ENCODE measurements at regions not wholly inside any gene's neighbourhood (a gene's known extent, or its start where the extent isn't known, plus 50 kb on each side); places are given as distances from the start of the nearest gene placed in this dataset.

- ATAC-seq (replicated peaks) (no peak), DNase-seq (no peak)
- Mint-ChIP-seq H3K9me3 (no peaks in the 10 kb centered on the region), H3K27me3 (peaks cover 11 to 12% of the 10 kb centered on the region in 2 donors), H3K27ac (no peak overlapping the region), H3K36me3 (no peaks in the 10 kb centered on the region), H3K4me3 (no peak overlapping the region), H3K4me1 (no peaks in the 10 kb centered on the region)
Measured at GRCh38 chr11:112477152-112477551, 216.5 kb upstream of the PLET1 start.

- ATAC-seq (replicated peaks) (no peak), DNase-seq (no peak)
- no peak overlapping the region for H3K4me3 Mint-ChIP-seq
- no peaks in the 10 kb centered on the region for H3K4me1 Mint-ChIP-seq
- peaks cover 12 to 16% of the 10 kb centered on the region in 2 donors for H3K27me3 Mint-ChIP-seq
- no peaks in the 10 kb centered on the region for H3K36me3 Mint-ChIP-seq
- no peak overlapping the region for H3K27ac Mint-ChIP-seq
- H3K9me3 Mint-ChIP-seq = no peaks in the 10 kb centered on the region
Measured at GRCh38 chr11:112477581-112478317, 217.1 kb upstream of the PLET1 start.

- ATAC-seq (replicated peaks) = no peak
- Mint-ChIP-seq H3K27me3 (peaks cover 12 to 16% of the 10 kb centered on the region in 2 donors), H3K27ac (no peak overlapping the region), H3K4me1 (no peaks in the 10 kb centered on the region), H3K36me3 (no peaks in the 10 kb centered on the region), H3K4me3 (no peak overlapping the region), H3K9me3 (no peaks in the 10 kb centered on the region)
- DNase-seq = no peak
Measured at GRCh38 chr11:112478806-112479205, 218.1 kb upstream of the PLET1 start.

- H3K9me3 Mint-ChIP-seq = no peaks in the 10 kb centered on the region
- no peak for ATAC-seq (replicated peaks)
- DNase-seq = no peak
- no peaks in the 10 kb centered on the region for H3K36me3 Mint-ChIP-seq
- no peaks in the 10 kb centered on the region for H3K4me1 Mint-ChIP-seq
- H3K4me3 Mint-ChIP-seq = no peak overlapping the region
- peaks cover 9 to 10% of the 10 kb centered on the region in 2 donors for H3K27me3 Mint-ChIP-seq
- H3K27ac Mint-ChIP-seq = no peak overlapping the region
Measured at GRCh38 chr11:112481431-112481830, 220.8 kb upstream of the PLET1 start.

GRCh38 chr11:112481893-112482292 lies 221.2 kb upstream of the PLET1 start:
- ATAC-seq (replicated peaks) = no peak
- Mint-ChIP-seq H3K9me3 (no peaks in the 10 kb centered on the region), H3K4me3 (no peak overlapping the region), H3K36me3 (no peaks in the 10 kb centered on the region), H3K27ac (no peak overlapping the region), H3K4me1 (no peaks in the 10 kb centered on the region), H3K27me3 (peaks cover 5 to 14% of the 10 kb centered on the region in 2 donors)
- DNase-seq = no peak

- DNase-seq (no peak), ATAC-seq (replicated peaks) (no peak)
- no peak overlapping the region for H3K4me3 Mint-ChIP-seq
- no peaks in the 10 kb centered on the region for H3K4me1 Mint-ChIP-seq
- H3K27ac Mint-ChIP-seq = no peak overlapping the region
- no peaks in the 10 kb centered on the region for H3K9me3 Mint-ChIP-seq
- H3K36me3 Mint-ChIP-seq = no peaks in the 10 kb centered on the region
- H3K27me3 Mint-ChIP-seq = peaks cover 11 to 23% of the 10 kb centered on the region in 2 donors
Measured at GRCh38 chr11:112485280-112485679, 224.6 kb upstream of the PLET1 start.

GRCh38 chr11:112497826-112498225 lies 237.2 kb upstream of the PLET1 start:
- H3K36me3 Mint-ChIP-seq = no peaks in the 10 kb centered on the region
- no peak overlapping the region for H3K27ac Mint-ChIP-seq
- H3K4me1 Mint-ChIP-seq = no peaks in the 10 kb centered on the region
- no peak overlapping the region for H3K4me3 Mint-ChIP-seq
- DNase-seq (no peak), ATAC-seq (replicated peaks) (no peak)
- no peaks in the 10 kb centered on the region for H3K9me3 Mint-ChIP-seq
- H3K27me3 Mint-ChIP-seq = peaks cover 4 to 10% of the 10 kb centered on the region in 2 donors

- Mint-ChIP-seq H3K4me1 (no peaks in the 10 kb centered on the region), H3K4me3 (no peak overlapping the region), H3K9me3 (no peaks in the 10 kb centered on the region), H3K27ac (no peak overlapping the region), H3K36me3 (no peaks in the 10 kb centered on the region), H3K27me3 (peaks cover 4 to 10% of the 10 kb centered on the region in 2 donors)
- no peak for DNase-seq
- ATAC-seq (replicated peaks) = no peak
Measured at GRCh38 chr11:112498701-112499100, 238.0 kb upstream of the PLET1 start.

- H3K27ac Mint-ChIP-seq = no peak overlapping the region
- peaks cover 4 to 10% of the 10 kb centered on the region in 2 donors for H3K27me3 Mint-ChIP-seq
- DNase-seq (no peak), ATAC-seq (replicated peaks) (no peak)
- no peak overlapping the region for H3K4me3 Mint-ChIP-seq
- no peaks in the 10 kb centered on the region for H3K9me3 Mint-ChIP-seq
- no peaks in the 10 kb centered on the region for H3K4me1 Mint-ChIP-seq
- no peaks in the 10 kb centered on the region for H3K36me3 Mint-ChIP-seq
Measured at GRCh38 chr11:112499153-112499880, 238.7 kb upstream of the PLET1 start.

- no peaks in the 10 kb centered on the region for H3K9me3 Mint-ChIP-seq
- H3K36me3 Mint-ChIP-seq = no peaks in the 10 kb centered on the region
- H3K4me1 Mint-ChIP-seq = no peaks in the 10 kb centered on the region
- no peak overlapping the region for H3K4me3 Mint-ChIP-seq
- ATAC-seq (replicated peaks) = no peak
- H3K27ac Mint-ChIP-seq = no peak overlapping the region
- peaks cover 4 to 10% of the 10 kb centered on the region in 2 donors for H3K27me3 Mint-ChIP-seq
- no peak for DNase-seq
Measured at GRCh38 chr11:112499881-112500204, 239.2 kb upstream of the PLET1 start.

GRCh38 chr11:112503410-112503809 lies 242.8 kb upstream of the PLET1 start:
- no peak overlapping the region for H3K4me3 Mint-ChIP-seq
- no peak for ATAC-seq (replicated peaks)
- H3K9me3 Mint-ChIP-seq = no peaks in the 10 kb centered on the region
- H3K36me3 Mint-ChIP-seq = no peaks in the 10 kb centered on the region
- peaks cover 11 to 15% of the 10 kb centered on the region in 2 donors for H3K27me3 Mint-ChIP-seq
- no peak for DNase-seq
- H3K4me1 Mint-ChIP-seq = no peaks in the 10 kb centered on the region
- no peak overlapping the region for H3K27ac Mint-ChIP-seq

GRCh38 chr11:112504056-112504455 lies 243.4 kb upstream of the PLET1 start:
- no peaks in the 10 kb centered on the region for H3K4me1 Mint-ChIP-seq
- no peaks in the 10 kb centered on the region for H3K9me3 Mint-ChIP-seq
- no peaks in the 10 kb centered on the region for H3K36me3 Mint-ChIP-seq
- no peak for ATAC-seq (replicated peaks)
- H3K27ac Mint-ChIP-seq = no peak overlapping the region
- H3K27me3 Mint-ChIP-seq = peaks cover 11 to 13% of the 10 kb centered on the region in 2 donors
- no peak for DNase-seq
- no peak overlapping the region for H3K4me3 Mint-ChIP-seq

- ATAC-seq (replicated peaks) (no peak), DNase-seq (no peak)
- H3K9me3 Mint-ChIP-seq = no peaks in the 10 kb centered on the region
- peaks cover 9 to 10% of the 10 kb centered on the region in 2 donors for H3K27me3 Mint-ChIP-seq
- H3K27ac Mint-ChIP-seq = no peak overlapping the region
- H3K4me3 Mint-ChIP-seq = no peak overlapping the region
- H3K4me1 Mint-ChIP-seq = no peaks in the 10 kb centered on the region
- H3K36me3 Mint-ChIP-seq = no peaks in the 10 kb centered on the region
Measured at GRCh38 chr11:112506852-112507251, 246.2 kb upstream of the PLET1 start.

- no peak overlapping the region for H3K4me3 Mint-ChIP-seq
- ATAC-seq (replicated peaks) (no peak), DNase-seq (no peak)
- no peaks in the 10 kb centered on the region for H3K9me3 Mint-ChIP-seq
- H3K27me3 Mint-ChIP-seq = peaks cover 8 to 10% of the 10 kb centered on the region in 2 donors
- no peaks in the 10 kb centered on the region for H3K4me1 Mint-ChIP-seq
- H3K36me3 Mint-ChIP-seq = no peaks in the 10 kb centered on the region
- H3K27ac Mint-ChIP-seq = no peak overlapping the region
Measured at GRCh38 chr11:112507281-112507680, 246.6 kb upstream of the PLET1 start.

- H3K27ac Mint-ChIP-seq = no peak overlapping the region
- no peaks in the 10 kb centered on the region for H3K4me1 Mint-ChIP-seq
- DNase-seq (no peak), ATAC-seq (replicated peaks) (no peak)
- no peaks in the 10 kb centered on the region for H3K36me3 Mint-ChIP-seq
- H3K27me3 Mint-ChIP-seq = peaks cover 16 to 18% of the 10 kb centered on the region in 2 donors
- H3K9me3 Mint-ChIP-seq = no peaks in the 10 kb centered on the region
- H3K4me3 Mint-ChIP-seq = no peak overlapping the region
Measured at GRCh38 chr11:112508750-112509149, 248.1 kb upstream of the PLET1 start.
